ENCODE measurements at regions not wholly inside any gene's neighbourhood (a gene's known extent, or its start where the extent isn't known, plus 50 kb on each side); places are given as distances from the start of the nearest gene placed in this dataset.

GRCh38 chr7:45460379-45460778 lies 113.8 kb upstream of the ADCY1 start:
- TF ChIP-seq CTCF (IDR thresholded peaks at IDR 0.05), result no peak
- Mint-ChIP-seq H3K9me3 (peaks cover 6% of the 10 kb centered on the region), H3K36me3 (ENCODE audit: low read depth) (no peaks in the 10 kb centered on the region), H3K27ac (no peak overlapping the region), H3K4me3 (no peak overlapping the region), H3K4me1 (ENCODE audit: low read depth) (no peaks in the 10 kb centered on the region), H3K27me3 (peaks cover 21% of the 10 kb centered on the region)
- H3K9me3 ChIP-seq (ENCODE audit: control insufficient read depth in 1 of 2, insufficient read depth in 1 of 2, low read length in 2 of 2), result no peaks in the 10 kb centered on the region
- CTCF ChIA-PET, result no interaction called here
- no peak overlapping the region for H3K27ac ChIP-seq (ENCODE audit: low read depth in 1 of 2, low read length in 2 of 2)
- intact Hi-C loops (cut with DNase I, micrococcal nuclease), result no loop called here
- no peaks in the 10 kb centered on the region for H3K4me1 ChIP-seq (ENCODE audit: insufficient read depth, low read length)
- no peaks in the 10 kb centered on the region for H3K36me3 ChIP-seq (ENCODE audit: insufficient read depth, low read length)
- ATAC-seq (ENCODE audit: poor library complexity) (no peak), DNase-seq (no peak)
- POLR2A ChIA-PET, result no interaction called here
- H3K27me3 ChIP-seq (ENCODE audit: control insufficient read depth in 1 of 2, insufficient read depth in 2 of 2, low read length in 2 of 2), result peaks cover 4 to 5% of the 10 kb centered on the region in 2 experiments
- no peak overlapping the region for H3K4me3 ChIP-seq (ENCODE audit: low read length)

- Histone ChIP-seq H3K4me3 (ENCODE audit: low read length) (no peak overlapping the region), H3K27me3 (ENCODE audit: control insufficient read depth in 1 of 2, insufficient read depth in 2 of 2, low read length in 2 of 2) (peaks cover 4% of the 10 kb centered on the region in 2 experiments), H3K9me3 (ENCODE audit: control insufficient read depth in 1 of 2, insufficient read depth in 1 of 2, low read length in 2 of 2) (no peaks in the 10 kb centered on the region), H3K4me1 (ENCODE audit: insufficient read depth, low read length) (no peaks in the 10 kb centered on the region), H3K36me3 (ENCODE audit: insufficient read depth, low read length) (no peaks in the 10 kb centered on the region), H3K27ac (ENCODE audit: low read depth in 1 of 2, low read length in 2 of 2) (no peak overlapping the region)
- Mint-ChIP-seq H3K4me1 (ENCODE audit: low read depth) (no peaks in the 10 kb centered on the region), H3K27ac (no peak overlapping the region), H3K36me3 (ENCODE audit: low read depth) (no peaks in the 10 kb centered on the region), H3K4me3 (no peak overlapping the region), H3K9me3 (peaks cover 6% of the 10 kb centered on the region), H3K27me3 (peaks cover 21% of the 10 kb centered on the region)
- POLR2A ChIA-PET, result no interaction called here
- intact Hi-C loops (cut with DNase I, micrococcal nuclease), result no loop called here
- no peak for ATAC-seq (ENCODE audit: poor library complexity)
- DNase-seq, result no peak
- CTCF ChIA-PET, result no interaction called here
- no peak for TF ChIP-seq CTCF (IDR thresholded peaks at IDR 0.05)
These were observed 113.1 kb upstream of the ADCY1 start for GRCh38 chr7:45461026-45461425.

DNA sequence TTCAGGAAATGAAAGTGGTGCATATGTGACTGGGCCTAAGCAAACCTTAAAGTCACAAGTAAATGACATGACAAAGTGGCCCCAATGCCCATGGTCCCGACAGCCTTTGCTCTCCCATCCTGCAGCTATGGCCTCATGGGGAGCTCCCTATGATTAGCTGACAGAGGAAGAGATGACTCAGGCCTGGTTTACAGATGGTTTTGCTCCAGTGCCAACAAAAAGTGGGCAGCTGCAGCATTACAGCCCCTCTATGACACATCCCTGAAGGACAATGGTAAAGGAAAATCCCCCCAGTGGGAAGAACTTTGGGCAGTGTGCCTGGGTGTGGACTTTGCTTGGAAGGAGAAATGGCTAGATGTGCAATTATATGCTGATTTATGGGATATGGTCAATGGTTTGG lies 105.1 kb upstream of the ADCY1 start:
- H3K27ac Mint-ChIP-seq, result no peak overlapping the region

More for the DNA sequence above, 105.1 kb upstream of the ADCY1 start:
- H3K27me3 Mint-ChIP-seq, result peaks cover 32% of the 10 kb centered on the region
- H3K36me3 Mint-ChIP-seq (ENCODE audit: low read depth), result no peaks in the 10 kb centered on the region
- H3K4me1 Mint-ChIP-seq (ENCODE audit: low read depth), result no peaks in the 10 kb centered on the region
- H3K27me3 ChIP-seq (ENCODE audit: control insufficient read depth in 1 of 2, insufficient read depth in 2 of 2, low read length in 2 of 2), result peaks cover 4 to 13% of the 10 kb centered on the region in 2 experiments
- DNase-seq (no peak), ATAC-seq (ENCODE audit: poor library complexity) (no peak)
- no peak overlapping the region for H3K4me3 Mint-ChIP-seq
- H3K36me3 ChIP-seq (ENCODE audit: insufficient read depth, low read length), result no peaks in the 10 kb centered on the region
- no peaks in the 10 kb centered on the region for H3K9me3 Mint-ChIP-seq
- POLR2A ChIA-PET, result no interaction called here
- intact Hi-C loops (cut with DNase I, micrococcal nuclease), result no loop called here
- H3K9me3 ChIP-seq (ENCODE audit: control insufficient read depth in 1 of 2, insufficient read depth in 1 of 2, low read length in 2 of 2), result peaks cover 0 to 8% of the 10 kb centered on the region in 2 experiments
- CTCF ChIA-PET, result no interaction called here
- no peaks in the 10 kb centered on the region for H3K4me1 ChIP-seq (ENCODE audit: insufficient read depth, low read length)
- H3K4me3 ChIP-seq (ENCODE audit: low read length), result no peak overlapping the region
- no peak for TF ChIP-seq CTCF (IDR thresholded peaks at IDR 0.05)
- H3K27ac ChIP-seq (ENCODE audit: low read depth in 1 of 2, low read length in 2 of 2), result no peak overlapping the region
